GM12878 (cell line): ENCODE measurements at regions not wholly inside any gene's neighbourhood (a gene's known extent, or its start where the extent isn't known, plus 50 kb on each side); places are given as distances from the start of the nearest gene placed in this dataset.

Source experiments
- ATAC-seq: fragments of 200-7000 bp; cut with Tn5 transposase; 3 replicates; pipeline ENCODE4 v1.9.1; 2020; ENCODE audit warnings: mild to moderate bottlenecking, moderate library complexity
- BruUV-seq: library from RNA; stranded (reverse); fragments of 400-500 nt; replicated peaks from 2 replicates; lab custom pipeline; 2021; lab: Mats Ljungman, UMichigan
- CTCF ChIA-PET: fragments of 300-600 bp; sonication (Branson Sonifier 250); formaldehyde crosslinking; extraction: SDS; loops from one replicate; lab custom pipeline; 2021; ENCODE audit warnings: inconsistent platforms; lab: Yijun Ruan, JAX
- POLR2A ChIA-PET: fragments of 350-600 bp; formaldehyde crosslinking; extraction: SDS; loops from one replicate; lab custom pipeline; 2021; ENCODE audit warnings: inconsistent platforms; lab: Charles Lee
- RAD21 ChIA-PET: fragments of 300-600 bp; sonication (Branson Sonifier 250); formaldehyde crosslinking; loops from one replicate; lab custom pipeline; 2023; ENCODE audit warnings: antibody characterized with exemption; ENCODE audit not compliant: unreplicated experiment; lab: Charles Lee
- SMC1A ChIA-PET: fragments of 300-600 bp; sonication (Branson Sonifier 250); formaldehyde crosslinking; loops from one replicate; lab custom pipeline; 2023; ENCODE audit not compliant: unreplicated experiment, uncharacterized antibody; lab: Charles Lee
- DNase-seq: peaks from one replicate; pipeline ENCODE4 v3.0.0-alpha.2; 2011; ENCODE audit warnings: low read depth, low spot score
- FAIRE-seq: peaks from 3 replicates; lab custom pipeline; 2011; peaks lifted over from hg19 to GRCh38; lab: Jason Lieb, UNC
- H2AFZ ChIP-seq: 2 replicates; pipeline ENCODE4 v1.6.0; 2011; ENCODE audit warnings: low read depth, low read length, control low read depth; ENCODE audit not compliant: control insufficient read depth
- H3K27ac ChIP-seq: 2 replicates; pipeline ENCODE4 v1.5.1; 2011; ENCODE audit warnings: control low read depth; ENCODE audit not compliant: control insufficient read depth, insufficient read depth
- H3K27me3 ChIP-seq, 2 experiments: replicated peaks in 1 of 2; 2 replicates each; pipeline versions ENCODE4 v1.6.0 to v1.6.1; 2011; ENCODE audit warnings: low read length in 1 of 2; ENCODE audit not compliant: control insufficient read depth in 2 of 2, insufficient read depth in 2 of 2
- H3K36me3 ChIP-seq, 2 experiments: 2 replicates each; pipeline ENCODE4 v1.5.1; 2011; ENCODE audit warnings: low read length in 1 of 2; ENCODE audit not compliant: control insufficient read depth in 2 of 2, insufficient read depth in 2 of 2
- H3K4me1 ChIP-seq: 2 replicates; pipeline ENCODE4 v1.6.1; 2011; ENCODE audit warnings: mild to moderate bottlenecking, low read length, moderate library complexity, mixed read lengths; ENCODE audit not compliant: control insufficient read depth, insufficient read depth
- H3K4me2 ChIP-seq: 2 replicates; pipeline ENCODE4 v1.6.0; 2011; ENCODE audit warnings: control low read depth; ENCODE audit not compliant: control insufficient read depth, insufficient read depth
- H3K4me3 ChIP-seq: fragments of 200-600 bp; sonication (generic); 2 replicates; pipeline ENCODE4 v1.5.1; 2016
- H3K79me2 ChIP-seq: 2 replicates; pipeline ENCODE4 v1.6.0; 2011; ENCODE audit warnings: low read length; ENCODE audit not compliant: control insufficient read depth, insufficient read depth
- H3K9ac ChIP-seq: 2 replicates; pipeline ENCODE4 v1.8.0; 2011; ENCODE audit warnings: low read length, control low read depth, mixed read lengths; ENCODE audit not compliant: control insufficient read depth, insufficient read depth
- H3K9me3 ChIP-seq: replicated peaks from 3 replicates; pipeline ENCODE4 v1.5.1; 2011; ENCODE audit warnings: mild to moderate bottlenecking, low read length; ENCODE audit not compliant: control insufficient read depth, insufficient read depth
- H4K20me1 ChIP-seq: 2 replicates; pipeline ENCODE4 v1.6.0; 2011; ENCODE audit not compliant: control insufficient read depth, insufficient read depth
- ATF7 ChIP-seq: fragments of 450-650 bp; IDR thresholded peaks from 2 replicates; pipeline ENCODE4 v1.6.1; 2016; ENCODE audit warnings: low read depth, mild to moderate bottlenecking
- CEBPB ChIP-seq, 2 experiments: fragments of 150-350 bp in 1 of 2; IDR thresholded peaks; 2 replicates each; pipeline ENCODE4 v1.6.1; 2012 to 2014; ENCODE audit warnings: low read depth in 2 of 2, low read length in 2 of 2, borderline replicate concordance in 1 of 2, inconsistent platforms in 1 of 2
- LARP7 ChIP-seq: fragments of 450-650 bp; IDR thresholded peaks from 2 replicates; pipeline ENCODE4 v1.6.1; 2017; ENCODE audit warnings: mild to moderate bottlenecking
- MEF2A ChIP-seq: IDR thresholded peaks from 2 replicates; pipeline ENCODE4 v1.6.1; 2011; ENCODE audit warnings: low read depth, mild to moderate bottlenecking, low read length, moderate library complexity; ENCODE audit not compliant: insufficient read depth
- NFIC ChIP-seq: IDR thresholded peaks from 2 replicates; pipeline ENCODE4 v1.6.1; 2012; ENCODE audit warnings: low read depth, mild to moderate bottlenecking, inconsistent platforms, low read length, moderate library complexity
- in situ Hi-C: fragments of 300-500 bp; cut with MboI; formaldehyde crosslinking; loops from 9 replicates; pipeline ENCODE4 v1.14.3; 2018; ENCODE audit warnings: mixed read lengths
- intact Hi-C: fragments of 100-400 bp; cut with micrococcal nuclease; formaldehyde crosslinking; loops from one replicate; pipeline ENCODE4 v1.14.2; 2022; ENCODE audit not compliant: unreplicated experiment
- TF ChIP-seq, protein P1 (sequence below): fragments of 450-650 bp; formaldehyde crosslinking; IDR thresholded peaks from 2 replicates; pipeline ENCODE4 v1.4.0; 2020; ENCODE audit warnings: mild to moderate bottlenecking, moderate library complexity

DNA sequence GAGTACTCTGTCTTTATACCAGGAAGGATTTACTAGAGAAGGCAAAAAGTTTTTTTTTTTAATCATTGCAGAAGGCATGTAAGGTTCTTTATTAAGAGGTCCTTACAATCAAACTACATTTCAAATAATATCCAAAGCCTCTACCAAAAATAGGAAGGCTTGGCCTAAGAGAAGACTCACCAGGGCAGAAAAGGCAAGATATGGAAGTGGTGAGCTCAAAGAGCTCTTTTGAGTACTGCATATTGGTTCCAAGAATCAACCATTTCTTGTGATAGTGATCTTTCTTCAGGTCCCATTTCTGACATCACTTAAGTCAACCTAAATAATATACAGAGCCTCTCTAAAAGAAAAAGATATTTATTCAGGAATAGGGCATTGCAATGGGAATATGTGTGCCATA is 153.2 kb downstream of the FASLG start:
- intact Hi-C loops, result no loop called here
- Histone ChIP-seq H2AFZ (no peak overlapping the region), H3K79me2 (no peaks in the 10 kb centered on the region), H3K9me3 (peaks cover 23% of the 10 kb centered on the region; the same call in 2 of the 3 replicates), H3K27me3 (peaks cover 0 to 6% of the 10 kb centered on the region in 2 experiments; a peak in 1 of 4 replicates), H4K20me1 (no peaks in the 10 kb centered on the region), H3K9ac (no peak overlapping the region), H3K4me2 (no peak overlapping the region), H3K4me1 (no peaks in the 10 kb centered on the region), H3K27ac (no peak overlapping the region), H3K36me3 (no peaks in the 10 kb centered on the region), H3K4me3 (no peak overlapping the region)
- ATAC-seq, result no peak
- POLR2A ChIA-PET, result no interaction called here
- in situ Hi-C loops, result no loop called here
- TF ChIP-seq, protein P1, sequence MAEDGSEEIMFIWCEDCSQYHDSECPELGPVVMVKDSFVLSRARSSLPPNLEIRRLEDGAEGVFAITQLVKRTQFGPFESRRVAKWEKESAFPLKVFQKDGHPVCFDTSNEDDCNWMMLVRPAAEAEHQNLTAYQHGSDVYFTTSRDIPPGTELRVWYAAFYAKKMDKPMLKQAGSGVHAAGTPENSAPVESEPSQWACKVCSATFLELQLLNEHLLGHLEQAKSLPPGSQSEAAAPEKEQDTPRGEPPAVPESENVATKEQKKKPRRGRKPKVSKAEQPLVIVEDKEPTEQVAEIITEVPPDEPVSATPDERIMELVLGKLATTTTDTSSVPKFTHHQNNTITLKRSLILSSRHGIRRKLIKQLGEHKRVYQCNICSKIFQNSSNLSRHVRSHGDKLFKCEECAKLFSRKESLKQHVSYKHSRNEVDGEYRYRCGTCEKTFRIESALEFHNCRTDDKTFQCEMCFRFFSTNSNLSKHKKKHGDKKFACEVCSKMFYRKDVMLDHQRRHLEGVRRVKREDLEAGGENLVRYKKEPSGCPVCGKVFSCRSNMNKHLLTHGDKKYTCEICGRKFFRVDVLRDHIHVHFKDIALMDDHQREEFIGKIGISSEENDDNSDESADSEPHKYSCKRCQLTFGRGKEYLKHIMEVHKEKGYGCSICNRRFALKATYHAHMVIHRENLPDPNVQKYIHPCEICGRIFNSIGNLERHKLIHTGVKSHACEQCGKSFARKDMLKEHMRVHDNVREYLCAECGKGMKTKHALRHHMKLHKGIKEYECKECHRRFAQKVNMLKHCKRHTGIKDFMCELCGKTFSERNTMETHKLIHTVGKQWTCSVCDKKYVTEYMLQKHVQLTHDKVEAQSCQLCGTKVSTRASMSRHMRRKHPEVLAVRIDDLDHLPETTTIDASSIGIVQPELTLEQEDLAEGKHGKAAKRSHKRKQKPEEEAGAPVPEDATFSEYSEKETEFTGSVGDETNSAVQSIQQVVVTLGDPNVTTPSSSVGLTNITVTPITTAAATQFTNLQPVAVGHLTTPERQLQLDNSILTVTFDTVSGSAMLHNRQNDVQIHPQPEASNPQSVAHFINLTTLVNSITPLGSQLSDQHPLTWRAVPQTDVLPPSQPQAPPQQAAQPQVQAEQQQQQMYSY (CRISPR knock-in tag), result no peak
- TF ChIP-seq MEF2A, result no peak
- no peak for TF ChIP-seq LARP7
- no peak for TF ChIP-seq CEBPB (IDR thresholded peaks at IDR 0.05; ENCODE audit: borderline replicate concordance in 1 of 2, low read depth in 2 of 2, low read length in 2 of 2)
- no peak for TF ChIP-seq NFIC
- no peak for TF ChIP-seq ATF7
- RAD21 ChIA-PET, result no interaction called here
- SMC1A ChIA-PET, result interaction anchor here (1.5 kb wide), 1 partner anchor 8 kb away, joined by 3 read pairs; no protein-coding TSS in a partner anchor
- no peak for FAIRE-seq
- no peak for DNase-seq
- CTCF ChIA-PET, result no interaction called here
- BruUV-seq, result no TSS peak
